Keratinocyte (primary cell): ENCODE measurements at regions not wholly inside any gene's neighbourhood (a gene's known extent, or its start where the extent isn't known, plus 50 kb on each side); places are given as distances from the start of the nearest gene placed in this dataset.
A peak's percentile ranks its signal among the peaks of the same experiment; 100 is the strongest.

Experiments used
- DNase-seq: peaks from one replicate; pipeline ENCODE4 v3.0.0-alpha.2; 2011; ENCODE audit warnings: low read depth, missing footprints, low spot score
- FAIRE-seq: peaks from 2 replicates; lab custom pipeline; 2011; peaks lifted over from hg19 to GRCh38; lab: Jason Lieb, UNC
- H2AFZ ChIP-seq: 2 replicates; pipeline ENCODE4 v1.6.0; 2012; ENCODE audit warnings: low read length, control low read depth, inconsistent platforms; ENCODE audit not compliant: control insufficient read depth
- H3K27ac ChIP-seq: 2 replicates; pipeline ENCODE4 v1.5.1; 2011; ENCODE audit warnings: low read length; ENCODE audit not compliant: control insufficient read depth, insufficient read depth
- H3K27me3 ChIP-seq: 3 replicates; pipeline ENCODE4 v1.6.0; 2011; ENCODE audit warnings: low read length; ENCODE audit not compliant: control insufficient read depth, insufficient read depth; ENCODE audit errors: extremely low read depth
- H3K36me3 ChIP-seq, 2 experiments: 2 replicates in 1 of 2; 3 replicates in 1 of 2; pipeline ENCODE4 v1.5.1; 2011; ENCODE audit warnings: low read length in 2 of 2, mild to moderate bottlenecking in 1 of 2; ENCODE audit not compliant: control insufficient read depth in 2 of 2, insufficient read depth in 2 of 2; ENCODE audit errors: extremely low read depth in 1 of 2
- H3K4me1 ChIP-seq: 3 replicates; pipeline ENCODE4 v1.5.1; 2011; ENCODE audit warnings: low read length; ENCODE audit not compliant: control insufficient read depth, insufficient read depth; ENCODE audit errors: extremely low read depth
- H3K4me2 ChIP-seq: 3 replicates; pipeline ENCODE4 v1.6.0; 2011; ENCODE audit warnings: low read depth, low read length; ENCODE audit not compliant: control insufficient read depth, insufficient read depth; ENCODE audit errors: extremely low read depth
- H3K4me3 ChIP-seq, 3 experiments: fragments of 200-600 bp in 1 of 3; sonication (generic) in 1 of 3; 2 replicates in 2 of 3; 3 replicates in 1 of 3; pipeline ENCODE4 v1.5.1; 2011 to 2016; ENCODE audit warnings: low read length in 3 of 3, mild to moderate bottlenecking in 3 of 3, control low read depth in 2 of 3, inconsistent platforms in 1 of 3, low read depth in 1 of 3, mixed read lengths in 1 of 3, mixed run types in 1 of 3, moderate library complexity in 1 of 3; ENCODE audit not compliant: control insufficient read depth in 2 of 3, insufficient read depth in 2 of 3; ENCODE audit errors: extremely low read depth in 1 of 3
- H3K79me2 ChIP-seq: 2 replicates; pipeline ENCODE4 v1.6.0; 2012; ENCODE audit warnings: low read length; ENCODE audit not compliant: control insufficient read depth, insufficient read depth
- H3K9ac ChIP-seq: 3 replicates; pipeline ENCODE4 v1.6.0; 2011; ENCODE audit warnings: low read length; ENCODE audit not compliant: control insufficient read depth, insufficient read depth; ENCODE audit errors: extremely low read depth
- H3K9me1 ChIP-seq: 3 replicates; pipeline ENCODE4 v1.6.0; 2011; ENCODE audit warnings: low read length; ENCODE audit not compliant: control insufficient read depth, insufficient read depth; ENCODE audit errors: extremely low read depth
- H3K9me3 ChIP-seq: 2 replicates; pipeline ENCODE4 v1.5.1; 2012; ENCODE audit warnings: low read depth, low read length; ENCODE audit not compliant: control insufficient read depth
- H4K20me1 ChIP-seq: 3 replicates; pipeline ENCODE4 v1.6.0; 2011; ENCODE audit warnings: low read length; ENCODE audit not compliant: control insufficient read depth, insufficient read depth; ENCODE audit errors: extremely low read depth
- EZH2 ChIP-seq: IDR thresholded peaks from one replicate; pipeline ENCODE4 v1.6.1; 2012; ENCODE audit warnings: inconsistent platforms, mild to moderate bottlenecking, low read length, moderate library complexity
- dilution Hi-C: fragments of 300-500 bp; cut with MboI; formaldehyde crosslinking; loops from one replicate; pipeline ENCODE4 v1.7.0; 2020; ENCODE audit warnings: low sequenced_read_pairs; ENCODE audit not compliant: extremely low pct_ligation_motif_present
- TF ChIP-seq, protein P1 (sequence below), 3 experiments: IDR thresholded peaks in 1 of 3; conservative IDR thresholded peaks in 1 of 3; optimal IDR thresholded peaks in 1 of 3; 2 replicates in 2 of 3; 3 replicates in 1 of 3; pipeline versions ENCODE3 to v1.5.1; 2011; ENCODE audit warnings: low read length in 3 of 3, mild to moderate bottlenecking in 3 of 3, moderate library complexity in 2 of 3, control low read depth in 1 of 3, inconsistent platforms in 1 of 3; ENCODE audit not compliant: insufficient read depth in 2 of 3; ENCODE audit errors: extremely low read depth in 1 of 3

DNA sequence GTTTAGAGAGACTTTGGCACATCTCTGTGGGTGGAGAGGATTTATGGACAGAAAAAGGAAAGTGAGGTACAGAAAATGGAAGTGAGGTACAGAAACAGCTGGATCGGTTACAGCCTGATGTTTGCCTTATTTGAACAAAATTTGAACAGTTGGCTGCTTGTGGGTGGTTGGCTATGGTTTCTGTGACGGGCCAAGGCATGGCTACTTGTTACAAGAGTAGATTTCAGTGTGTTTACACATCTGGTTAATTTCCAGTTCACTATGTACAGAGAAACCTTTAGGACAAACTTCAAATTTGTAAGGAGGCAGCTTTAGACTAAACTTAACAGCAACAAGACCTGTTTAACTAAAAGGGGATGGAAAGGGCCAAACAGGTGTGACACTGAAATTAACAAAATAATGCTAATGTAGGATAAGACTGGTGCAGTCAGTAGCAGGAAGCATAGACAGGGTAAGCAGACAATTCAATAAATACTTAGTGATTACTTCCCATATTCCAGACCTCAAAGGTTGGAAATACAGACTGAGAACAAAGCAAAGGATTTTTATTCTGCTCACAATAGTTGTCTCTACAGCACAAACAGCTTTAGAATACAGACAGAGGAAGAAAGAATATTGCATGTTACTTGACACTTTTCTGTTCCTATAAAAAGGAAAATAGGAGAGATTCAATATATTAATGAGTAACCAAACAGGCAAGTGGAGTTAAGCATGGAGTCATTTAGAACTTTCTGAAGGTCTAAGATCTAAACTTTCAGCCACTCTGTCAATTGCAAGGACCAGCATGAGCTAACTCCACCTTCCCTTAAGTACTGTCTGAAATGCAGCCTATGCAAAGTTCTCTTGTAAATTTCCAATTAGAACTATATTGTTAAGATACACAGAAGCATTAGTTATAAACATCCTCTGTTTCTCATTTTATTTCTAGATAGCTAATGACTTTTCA is 294.4 kb upstream of the FAT4 start:
- TF ChIP-seq EZH2: no peak
- TF ChIP-seq, protein P1, sequence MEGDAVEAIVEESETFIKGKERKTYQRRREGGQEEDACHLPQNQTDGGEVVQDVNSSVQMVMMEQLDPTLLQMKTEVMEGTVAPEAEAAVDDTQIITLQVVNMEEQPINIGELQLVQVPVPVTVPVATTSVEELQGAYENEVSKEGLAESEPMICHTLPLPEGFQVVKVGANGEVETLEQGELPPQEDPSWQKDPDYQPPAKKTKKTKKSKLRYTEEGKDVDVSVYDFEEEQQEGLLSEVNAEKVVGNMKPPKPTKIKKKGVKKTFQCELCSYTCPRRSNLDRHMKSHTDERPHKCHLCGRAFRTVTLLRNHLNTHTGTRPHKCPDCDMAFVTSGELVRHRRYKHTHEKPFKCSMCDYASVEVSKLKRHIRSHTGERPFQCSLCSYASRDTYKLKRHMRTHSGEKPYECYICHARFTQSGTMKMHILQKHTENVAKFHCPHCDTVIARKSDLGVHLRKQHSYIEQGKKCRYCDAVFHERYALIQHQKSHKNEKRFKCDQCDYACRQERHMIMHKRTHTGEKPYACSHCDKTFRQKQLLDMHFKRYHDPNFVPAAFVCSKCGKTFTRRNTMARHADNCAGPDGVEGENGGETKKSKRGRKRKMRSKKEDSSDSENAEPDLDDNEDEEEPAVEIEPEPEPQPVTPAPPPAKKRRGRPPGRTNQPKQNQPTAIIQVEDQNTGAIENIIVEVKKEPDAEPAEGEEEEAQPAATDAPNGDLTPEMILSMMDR (optimal IDR thresholded peaks at IDR 0.05 in 1 of 3, IDR thresholded peaks at IDR 0.05 in 1 of 3, conservative IDR thresholded peaks at IDR 0.05 in 1 of 3; ENCODE audit: extremely low read depth in 1 of 3, insufficient read depth in 2 of 3, low read length in 3 of 3): no peak
- dilution Hi-C loops: no loop called here
- H3K9ac ChIP-seq: no peak overlapping the region
- H3K27me3 ChIP-seq: no peaks in the 10 kb centered on the region
- H3K9me1 ChIP-seq: no peaks in the 10 kb centered on the region
- DNase-seq: no peak
- no peaks in the 10 kb centered on the region for H4K20me1 ChIP-seq
- H3K36me3 ChIP-seq: no peaks in the 10 kb centered on the region
- no peak overlapping the region for H2AFZ ChIP-seq
- no peak overlapping the region for H3K27ac ChIP-seq
- no peaks in the 10 kb centered on the region for H3K4me1 ChIP-seq
- H3K4me2 ChIP-seq: no peak overlapping the region
- H3K9me3 ChIP-seq: no peaks in the 10 kb centered on the region
- no peaks in the 10 kb centered on the region for H3K79me2 ChIP-seq
- no peak for FAIRE-seq
- H3K4me3 ChIP-seq: no peak overlapping the region

DNA sequence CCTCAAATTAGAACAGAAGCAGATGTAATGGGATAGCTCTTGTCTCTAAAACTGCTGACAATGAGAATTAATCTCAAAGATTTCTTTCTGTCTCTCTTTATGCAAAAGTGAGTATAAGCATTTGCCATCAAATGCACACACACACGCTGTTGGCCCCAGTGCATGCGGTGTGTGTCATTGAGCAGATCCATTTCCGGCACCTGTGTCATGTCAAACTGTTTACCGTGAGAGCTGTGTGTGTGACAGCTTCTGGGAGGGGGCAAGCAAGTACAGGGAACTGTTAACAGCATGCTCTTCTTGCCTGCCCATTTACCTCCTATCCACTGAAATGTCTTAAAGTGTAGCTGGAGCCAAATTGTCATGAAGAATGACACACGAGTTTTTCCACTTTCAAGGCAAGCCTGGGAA is 297.9 kb upstream of the FAT4 start:
- Histone ChIP-seq H3K4me2 (no peak overlapping the region), H3K4me3 (no peak overlapping the region), H3K79me2 (no peaks in the 10 kb centered on the region), H3K9me3 (no peaks in the 10 kb centered on the region), H4K20me1 (no peaks in the 10 kb centered on the region), H3K36me3 (no peaks in the 10 kb centered on the region), H3K4me1 (peaks cover under 1% of the 10 kb centered on the region), H2AFZ (no peak overlapping the region), H3K27me3 (no peaks in the 10 kb centered on the region), H3K27ac (no peak overlapping the region), H3K9me1 (no peaks in the 10 kb centered on the region), H3K9ac (no peak overlapping the region)
- FAIRE-seq: peak; percentile 13
- DNase-seq: no peak
- no peak for TF ChIP-seq EZH2
- TF ChIP-seq, protein P1 (optimal IDR thresholded peaks at IDR 0.05 in 1 of 3, IDR thresholded peaks at IDR 0.05 in 1 of 3, conservative IDR thresholded peaks at IDR 0.05 in 1 of 3; ENCODE audit: extremely low read depth in 1 of 3, insufficient read depth in 2 of 3, low read length in 3 of 3): no peak
- dilution Hi-C loops: no loop called here
